PC-9 (cell line): ENCODE measurements at regions not wholly inside any gene's neighbourhood (a gene's known extent, or its start where the extent isn't known, plus 50 kb on each side); places are given as distances from the start of the nearest gene placed in this dataset.

Experiments
- BruUV-seq: library from RNA; stranded (reverse); fragments of 400-500 nt; replicated peaks from 2 replicates; lab custom pipeline; 2021; lab: Mats Ljungman, UMichigan
- CTCF ChIA-PET: fragments of 300-600 bp; sonication (Branson Sonifier 250); formaldehyde crosslinking; loops from one replicate; lab custom pipeline; 2022; ENCODE audit warnings: antibody characterized with exemption; lab: Charles Lee
- POLR2A ChIA-PET: fragments of 300-600 bp; sonication (Branson Sonifier 250); formaldehyde crosslinking; loops from one replicate; lab custom pipeline; 2022; ENCODE audit warnings: antibody characterized with exemption; ENCODE audit not compliant: unreplicated experiment; lab: Charles Lee
- DNase-seq, 2 experiments: peaks; one replicate each; pipeline versions ENCODE4 v3.0.0 to v3.0.0-alpha.2; 2015 to 2022; ENCODE audit warnings: mixed read lengths in 1 of 2
- H2AFZ ChIP-seq: fragments of 200-600 bp; sonication (generic); 2 replicates; pipeline ENCODE4 v1.8.1; 2017; ENCODE audit warnings: antibody characterized with exemption
- H3F3A ChIP-seq: fragments of 200-600 bp; sonication (generic); 2 replicates; pipeline ENCODE4 v1.8.1; 2017; ENCODE audit warnings: antibody characterized with exemption, mild to moderate bottlenecking, low read depth; ENCODE audit not compliant: insufficient read depth
- H3K27ac ChIP-seq: fragments of 200-600 bp; sonication (generic); 2 replicates; pipeline ENCODE4 v1.6.1; 2016; ENCODE audit warnings: mixed run types
- H3K27me3 ChIP-seq: fragments of 200-600 bp; sonication (generic); 2 replicates; pipeline ENCODE4 v1.6.1; 2016; ENCODE audit warnings: low read depth, mixed run types; ENCODE audit not compliant: insufficient read depth
- H3K36me3 ChIP-seq: fragments of 200-600 bp; sonication (generic); 2 replicates; pipeline ENCODE4 v1.6.1; 2016; ENCODE audit warnings: low read depth, mixed run types
- H3K4me1 ChIP-seq: fragments of 200-600 bp; sonication (generic); replicated peaks from 2 replicates; pipeline ENCODE4 v1.6.1; 2016; ENCODE audit warnings: mixed run types; ENCODE audit not compliant: insufficient read depth
- H3K4me2 ChIP-seq: fragments of 200-600 bp; sonication (generic); 2 replicates; pipeline ENCODE4 v1.6.1; 2017; ENCODE audit warnings: mixed run types
- H3K4me3 ChIP-seq: fragments of 200-600 bp; sonication (generic); 2 replicates; pipeline ENCODE4 v1.6.1; 2016; ENCODE audit warnings: mixed run types
- H3K79me2 ChIP-seq: fragments of 200-600 bp; sonication (generic); 2 replicates; pipeline ENCODE4 v1.6.1; 2017; ENCODE audit warnings: low read depth, mixed run types
- H3K9me2 ChIP-seq: fragments of 200-600 bp; sonication (generic); 2 replicates; pipeline ENCODE4 v1.8.1; 2017; ENCODE audit warnings: mild to moderate bottlenecking; ENCODE audit not compliant: insufficient read depth
- H3K9me3 ChIP-seq: fragments of 200-600 bp; sonication (generic); 2 replicates; pipeline ENCODE4 v1.8.1; 2016; ENCODE audit warnings: low read depth; ENCODE audit not compliant: insufficient read depth
- H4K20me1 ChIP-seq: fragments of 200-600 bp; sonication (generic); 2 replicates; pipeline ENCODE4 v1.8.1; 2017; ENCODE audit not compliant: insufficient read depth
- EZH2 ChIP-seq: fragments of 200-600 bp; sonication (generic); IDR thresholded peaks from 2 replicates; pipeline ENCODE4 v1.8.0; 2017; ENCODE audit warnings: antibody characterized with exemption, low read depth
- intact Hi-C: fragments of 100-400 bp; cut with micrococcal nuclease; formaldehyde crosslinking; loops from one replicate; pipeline ENCODE4 v1.10.0; 2022; ENCODE audit not compliant: unreplicated experiment
- TF ChIP-seq, protein P1 (sequence below): fragments of 200-600 bp; sonication (generic); conservative IDR thresholded peaks from 2 replicates; pipeline ENCODE4 v1.6.1; 2017; ENCODE audit warnings: mixed run types, antibody characterized with exemption, mild to moderate bottlenecking, moderate library complexity

DNA sequence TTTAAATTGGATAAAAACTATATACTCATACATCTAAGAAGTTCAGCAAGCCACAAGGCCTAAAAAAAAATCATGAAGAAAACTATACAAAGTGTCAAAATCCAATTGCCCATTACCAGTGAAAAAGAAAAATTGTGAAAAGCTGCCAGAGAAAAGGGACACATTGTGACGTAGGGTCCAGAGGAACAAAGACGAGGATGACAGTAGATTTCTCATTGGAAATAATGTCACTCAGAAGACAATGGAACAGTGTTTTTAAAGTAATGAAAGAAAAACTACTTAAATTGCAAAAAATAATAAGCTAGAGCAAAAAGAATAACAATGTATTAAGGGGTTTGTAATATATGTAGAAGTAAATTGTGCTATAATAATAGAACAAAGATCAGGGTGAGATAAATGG is 195.2 kb downstream of the EFNB2 start:
- ChIA-PET CTCF (no interaction called here), POLR2A (no interaction called here)
- no peaks in the 10 kb centered on the region for H3F3A ChIP-seq
- DNase-seq, result no peak
- no peaks in the 10 kb centered on the region for H3K9me2 ChIP-seq
- no peak overlapping the region for H2AFZ ChIP-seq
- no TSS peak for BruUV-seq
- no peaks in the 10 kb centered on the region for H3K4me1 ChIP-seq
- H3K9me3 ChIP-seq, result peaks cover 26% of the 10 kb centered on the region; the same call in 1 of the 2 replicates
- no peak overlapping the region for H3K4me2 ChIP-seq
- no peaks in the 10 kb centered on the region for H4K20me1 ChIP-seq
- H3K27me3 ChIP-seq, result no peaks in the 10 kb centered on the region
- intact Hi-C loops, result no loop called here
- H3K27ac ChIP-seq, result no peak overlapping the region
- no peak for TF ChIP-seq EZH2
- TF ChIP-seq, protein P1, sequence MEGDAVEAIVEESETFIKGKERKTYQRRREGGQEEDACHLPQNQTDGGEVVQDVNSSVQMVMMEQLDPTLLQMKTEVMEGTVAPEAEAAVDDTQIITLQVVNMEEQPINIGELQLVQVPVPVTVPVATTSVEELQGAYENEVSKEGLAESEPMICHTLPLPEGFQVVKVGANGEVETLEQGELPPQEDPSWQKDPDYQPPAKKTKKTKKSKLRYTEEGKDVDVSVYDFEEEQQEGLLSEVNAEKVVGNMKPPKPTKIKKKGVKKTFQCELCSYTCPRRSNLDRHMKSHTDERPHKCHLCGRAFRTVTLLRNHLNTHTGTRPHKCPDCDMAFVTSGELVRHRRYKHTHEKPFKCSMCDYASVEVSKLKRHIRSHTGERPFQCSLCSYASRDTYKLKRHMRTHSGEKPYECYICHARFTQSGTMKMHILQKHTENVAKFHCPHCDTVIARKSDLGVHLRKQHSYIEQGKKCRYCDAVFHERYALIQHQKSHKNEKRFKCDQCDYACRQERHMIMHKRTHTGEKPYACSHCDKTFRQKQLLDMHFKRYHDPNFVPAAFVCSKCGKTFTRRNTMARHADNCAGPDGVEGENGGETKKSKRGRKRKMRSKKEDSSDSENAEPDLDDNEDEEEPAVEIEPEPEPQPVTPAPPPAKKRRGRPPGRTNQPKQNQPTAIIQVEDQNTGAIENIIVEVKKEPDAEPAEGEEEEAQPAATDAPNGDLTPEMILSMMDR, result no peak
- H3K79me2 ChIP-seq, result no peaks in the 10 kb centered on the region
- no peaks in the 10 kb centered on the region for H3K36me3 ChIP-seq
- no peak overlapping the region for H3K4me3 ChIP-seq

DNA sequence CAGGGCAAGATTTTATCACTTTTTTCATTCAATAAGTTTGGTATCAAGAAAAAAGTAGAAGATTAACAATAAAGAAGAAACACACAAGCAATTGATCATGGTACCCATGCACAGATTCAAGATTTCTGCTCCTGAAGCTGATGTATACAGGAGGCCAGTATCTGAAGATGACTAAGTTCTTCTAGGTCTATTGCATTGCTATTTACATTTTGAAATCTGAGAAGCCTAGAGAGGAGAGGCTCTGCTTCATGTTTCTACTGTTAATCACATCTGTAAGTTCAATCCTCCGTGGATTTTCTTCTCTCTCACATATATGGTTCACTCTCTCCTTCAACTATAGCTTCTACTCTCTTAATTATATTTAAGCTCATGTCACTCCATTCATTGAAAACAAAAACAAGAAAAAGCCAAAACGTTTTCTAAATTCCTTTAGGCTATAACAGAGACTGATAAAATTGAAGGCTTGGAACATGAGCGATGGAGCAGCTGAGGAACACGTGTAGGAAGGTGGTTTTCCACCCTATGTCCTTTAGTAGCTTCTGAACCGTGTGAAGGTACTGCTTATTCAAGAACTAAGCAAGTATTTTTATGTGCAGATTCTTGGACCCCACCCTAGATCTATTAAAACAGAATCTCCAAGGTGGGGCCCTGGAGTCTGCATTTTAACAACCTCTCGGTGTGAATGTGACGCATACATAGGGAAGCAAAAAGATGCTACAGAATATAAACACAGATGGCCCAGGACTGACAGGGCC is 198.2 kb downstream of the EFNB2 start:
- Histone ChIP-seq H3K27ac (no peak overlapping the region), H3K27me3 (no peaks in the 10 kb centered on the region), H3K9me2 (no peaks in the 10 kb centered on the region), H4K20me1 (no peaks in the 10 kb centered on the region), H3K4me2 (no peak overlapping the region), H3K9me3 (peaks cover 22% of the 10 kb centered on the region; the same call in 1 of the 2 replicates), H3K36me3 (no peaks in the 10 kb centered on the region), H3K4me3 (no peak overlapping the region), H3K4me1 (no peaks in the 10 kb centered on the region), H3K79me2 (no peaks in the 10 kb centered on the region), H3F3A (no peaks in the 10 kb centered on the region), H2AFZ (no peak overlapping the region)
- DNase-seq, result peak in 1 of 2 experiments; percentile 69
- ChIA-PET POLR2A (interaction anchor here (0.7 kb wide), 1 partner anchor 11 kb away, joined by 3 read pairs; no protein-coding TSS in a partner anchor), CTCF (no interaction called here)
- TF ChIP-seq, protein P1, result no peak
- TF ChIP-seq EZH2, result no peak
- intact Hi-C loops, result no loop called here
- no TSS peak for BruUV-seq

DNA sequence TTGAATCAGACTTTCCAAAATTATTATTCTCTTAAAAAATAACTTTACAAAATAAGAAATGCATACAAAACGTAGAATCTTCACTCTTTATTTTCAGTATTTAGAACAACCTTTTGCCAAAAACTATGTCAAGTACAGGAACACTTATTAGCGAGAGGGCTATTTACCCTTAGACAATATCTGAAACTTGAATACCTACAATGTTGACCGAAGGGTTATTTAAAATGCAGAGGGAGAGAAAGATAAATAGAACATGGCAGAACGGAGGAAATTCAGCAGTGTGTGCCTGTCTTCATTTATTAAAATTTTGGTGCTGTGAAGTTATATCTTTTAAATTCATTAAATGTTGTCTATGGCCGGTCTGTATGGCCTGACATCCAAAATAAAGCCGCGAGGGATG is 198.8 kb downstream of the EFNB2 start:
- intact Hi-C loops, result no loop called here
- TF ChIP-seq EZH2, result no peak
- TF ChIP-seq, protein P1, result no peak
- no peaks in the 10 kb centered on the region for H3K9me2 ChIP-seq
- ChIA-PET POLR2A (interaction anchor here (0.7 kb wide), 1 partner anchor 10 kb away, joined by 3 read pairs; no protein-coding TSS in a partner anchor), CTCF (no interaction called here)
- no peak for DNase-seq
- H3K4me2 ChIP-seq, result no peak overlapping the region
- no peak overlapping the region for H3K4me3 ChIP-seq
- no peak overlapping the region for H2AFZ ChIP-seq
- no peaks in the 10 kb centered on the region for H3K36me3 ChIP-seq
- H3K27me3 ChIP-seq, result no peaks in the 10 kb centered on the region
- no peaks in the 10 kb centered on the region for H4K20me1 ChIP-seq
- H3K79me2 ChIP-seq, result no peaks in the 10 kb centered on the region
- H3K4me1 ChIP-seq, result no peaks in the 10 kb centered on the region
- peaks cover 20% of the 10 kb centered on the region for H3K9me3 ChIP-seq
- H3F3A ChIP-seq, result no peaks in the 10 kb centered on the region
- H3K27ac ChIP-seq, result no peak overlapping the region
- BruUV-seq, result no TSS peak
